ENCODE measurements at regions not wholly inside any gene's neighbourhood (a gene's known extent, or its start where the extent isn't known, plus 50 kb on each side); places are given as distances from the start of the nearest gene placed in this dataset.

GRCh38 chr12:47491516-47492305 is 214.1 kb downstream of the RPAP3 start:
- peaks cover 21% of the 10 kb centered on the region for H3K9me3 Mint-ChIP-seq

More at GRCh38 chr12:47491516-47492305, 214.1 kb downstream of the RPAP3 start:
- H3K4me2 ChIP-seq, result no peak overlapping the region
- H3F3A ChIP-seq (replicated peaks; ENCODE audit: low read depth), result no peaks in the 10 kb centered on the region
- no peaks in the 10 kb centered on the region for H3K79me2 ChIP-seq (replicated peaks; ENCODE audit: insufficient read depth)
- ATAC-seq, result no peak
- Mint-ChIP-seq H3K36me3 (ENCODE audit: low read depth) (peaks cover 7% of the 10 kb centered on the region; the same call in 1 of the 3 replicates), H3K27me3 (ENCODE audit: insufficient read depth, low read depth, poor library complexity) (peaks cover 2% of the 10 kb centered on the region), H3K4me1 (no peaks in the 10 kb centered on the region), H3K27ac (no peak overlapping the region), H3K4me3 (no peak overlapping the region)
- peaks cover 5% of the 10 kb centered on the region; the same call in 1 of the 2 replicates for H3K36me3 ChIP-seq (ENCODE audit: insufficient read depth)
- H3K27me3 ChIP-seq (ENCODE audit: insufficient read depth), result no peaks in the 10 kb centered on the region
- H3K9me2 ChIP-seq (ENCODE audit: insufficient read depth), result peaks cover 6% of the 10 kb centered on the region
- H3K4me1 ChIP-seq (ENCODE audit: insufficient read depth), result no peaks in the 10 kb centered on the region
- no peak overlapping the region for H2AFZ ChIP-seq
- H3K4me3 ChIP-seq, result no peak overlapping the region
- no peaks in the 10 kb centered on the region for H4K20me1 ChIP-seq (replicated peaks; ENCODE audit: insufficient read depth)
- TF ChIP-seq ETS1 (IDR thresholded peaks at IDR 0.05) (no peak), ZNF462 (CRISPR knock-in tag; IDR thresholded peaks at IDR 0.05) (no peak), EZH2phosphoT487 (IDR thresholded peaks at IDR 0.05; ENCODE audit: unreplicated experiment) (no peak), REST (IDR thresholded peaks at IDR 0.05; ENCODE audit: unreplicated experiment) (no peak), CREB1 (CRISPR knock-in tag; IDR thresholded peaks at IDR 0.05; ENCODE audit: low read depth) (no peak), STAT1 (IDR thresholded peaks at IDR 0.05; ENCODE audit: unreplicated experiment) (no peak), POLR2AphosphoS5 (IDR thresholded peaks at IDR 0.05; ENCODE audit: low read depth) (no peak), ZNF114 (CRISPR knock-in tag; IDR thresholded peaks at IDR 0.05) (no peak), ZNF331 (CRISPR knock-in tag; IDR thresholded peaks at IDR 0.05; ENCODE audit: low read depth) (no peak), CTCF (conservative IDR thresholded peaks at IDR 0.05; ENCODE audit: low read depth in 2 of 2) (no peak), JUNB (IDR thresholded peaks at IDR 0.05; ENCODE audit: unreplicated experiment) (no peak), NANOG (IDR thresholded peaks at IDR 0.05; ENCODE audit: borderline replicate concordance) (no peak), EZH2 (IDR thresholded peaks at IDR 0.05; ENCODE audit: low read depth, unreplicated experiment) (no peak)
- no peak overlapping the region for H3K27ac ChIP-seq (ENCODE audit: low read depth)
- no peak for DNase-seq (ENCODE audit: low spot score)

All from GM23338 (cell line).